HepG2 (cell line): ENCODE measurements at regions not wholly inside any gene's neighbourhood (a gene's known extent, or its start where the extent isn't known, plus 50 kb on each side); places are given as distances from the start of the nearest gene placed in this dataset.

ENCODE experiments used
- ATAC-seq: fragments of 200-7000 bp; cut with Tn5 transposase; 3 replicates; pipeline ENCODE4 v1.9.1; 2020; ENCODE audit warnings: mild to moderate bottlenecking, moderate library complexity
- BruUV-seq: library from RNA; stranded (reverse); fragments of 400-500 nt; replicated peaks from 2 replicates; lab custom pipeline; 2021; lab: Mats Ljungman, UMichigan
- CTCF ChIA-PET: fragments of 300-600 bp; formaldehyde crosslinking; extraction: SDS; loops from one replicate; lab custom pipeline; 2021; ENCODE audit warnings: low total read pairs, inconsistent platforms, low intra/inter-chr PET ratio; lab: Yijun Ruan, JAX
- POLR2A ChIA-PET: fragments of 350-600 bp; sonication (Branson Sonifier 250); formaldehyde crosslinking; loops from one replicate; lab custom pipeline; 2020; ENCODE audit warnings: antibody characterized with exemption, inconsistent platforms; lab: Yijun Ruan, JAX
- DNase-seq: peaks from one replicate; pipeline ENCODE4 v3.0.0-alpha.2; 2015; ENCODE audit warnings: low spot score
- FAIRE-seq: peaks from 3 replicates; lab custom pipeline; 2011; peaks lifted over from hg19 to GRCh38; lab: Jason Lieb, UNC
- H2AFZ ChIP-seq: one replicate; pipeline ENCODE4 v1.6.1; 2011; ENCODE audit warnings: low read length, inconsistent platforms
- H3K27ac ChIP-seq: fragments of 300-600 bp; 3 replicates; pipeline ENCODE4 v1.8.0; 2011; ENCODE audit warnings: mixed run types, mild to moderate bottlenecking, mixed read lengths, low read length, inconsistent platforms; ENCODE audit not compliant: insufficient read depth; ENCODE audit errors: extremely low read length
- H3K27me3 ChIP-seq, 2 experiments: fragments of 200-600 bp in 1 of 2; 2 replicates in 1 of 2; 3 replicates in 1 of 2; pipeline versions ENCODE4 v1.6.0 to v1.8.0; 2011; ENCODE audit warnings: low read length in 2 of 2, mild to moderate bottlenecking in 2 of 2, moderate library complexity in 2 of 2, inconsistent platforms in 1 of 2; ENCODE audit not compliant: insufficient read depth in 2 of 2, control insufficient read depth in 1 of 2
- H3K36me3 ChIP-seq, 2 experiments: fragments of 200-600 bp in 1 of 2; replicated peaks in 1 of 2; 2 replicates in 1 of 2; 3 replicates in 1 of 2; pipeline versions ENCODE4 v1.5.1 to v1.8.0; 2011; ENCODE audit warnings: low read length in 2 of 2, inconsistent platforms in 1 of 2; ENCODE audit not compliant: insufficient read depth in 2 of 2, control insufficient read depth in 1 of 2
- H3K4me1 ChIP-seq: 2 replicates; pipeline ENCODE4 v1.5.1; 2012; ENCODE audit warnings: low read length, inconsistent platforms; ENCODE audit not compliant: insufficient read depth
- H3K4me2 ChIP-seq: 2 replicates; pipeline ENCODE4 v1.6.0; 2011; ENCODE audit warnings: low read depth, low read length, inconsistent platforms
- H3K4me3 ChIP-seq, 3 experiments: fragments of 200-600 bp in 1 of 3; sonication (generic), shearing (Covaris generic) in 1 of 3; replicated peaks in 1 of 3; 2 replicates each; pipeline ENCODE4 v1.5.1; 2011 to 2016; ENCODE audit warnings: low read length in 3 of 3, inconsistent platforms in 2 of 3, low read depth in 2 of 3, mild to moderate bottlenecking in 2 of 3, control low read depth in 1 of 3, mixed read lengths in 1 of 3; ENCODE audit not compliant: insufficient read depth in 1 of 3
- H3K79me2 ChIP-seq: one replicate; pipeline ENCODE4 v1.6.1; 2011; ENCODE audit warnings: low read length, inconsistent platforms; ENCODE audit not compliant: insufficient read depth
- H3K9ac ChIP-seq: 2 replicates; pipeline ENCODE4 v1.6.0; 2011; ENCODE audit warnings: mild to moderate bottlenecking, low read depth, low read length, inconsistent platforms; ENCODE audit not compliant: insufficient read depth
- H3K9me3 ChIP-seq: 2 replicates; pipeline ENCODE4 v1.5.1; 2012; ENCODE audit warnings: mild to moderate bottlenecking, low read length
- H4K20me1 ChIP-seq: 2 replicates; pipeline ENCODE4 v1.6.0; 2011; ENCODE audit warnings: inconsistent platforms, mild to moderate bottlenecking, low read length, moderate library complexity; ENCODE audit not compliant: insufficient read depth
- MAFF ChIP-seq: IDR thresholded peaks from 2 replicates; pipeline ENCODE4 v1.6.1; 2011; ENCODE audit warnings: low read depth, low read length, improper control_type of control experiment
- MAFK ChIP-seq, 2 experiments: IDR thresholded peaks in 1 of 2; conservative IDR thresholded peaks in 1 of 2; 2 replicates each; pipeline ENCODE4 v1.6.1; 2011; ENCODE audit warnings: improper control_type of control experiment in 2 of 2, low read length in 2 of 2
- MAZ ChIP-seq, 2 experiments: sonication (generic) in 1 of 2; formaldehyde crosslinking in 1 of 2; IDR thresholded peaks; 2 replicates each; pipeline versions ENCODE4 v1.5.0 to v1.6.1; 2012 to 2020; ENCODE audit warnings: low read depth in 2 of 2, mild to moderate bottlenecking in 2 of 2, borderline replicate concordance in 1 of 2, improper control_type of control experiment in 1 of 2, low read length in 1 of 2, missing genetic modification reagents in 1 of 2, moderate library complexity in 1 of 2
- ZNF136 ChIP-seq: sonication (generic); formaldehyde crosslinking; IDR thresholded peaks from 2 replicates; pipeline ENCODE4 v1.8.1; 2022; ENCODE audit warnings: low read depth, mild to moderate bottlenecking, moderate library complexity, missing genetic modification reagents
- ZNF446 ChIP-seq: sonication (generic); formaldehyde crosslinking; IDR thresholded peaks from 2 replicates; pipeline ENCODE4 v1.5.0; 2020; ENCODE audit warnings: mild to moderate bottlenecking, missing genetic modification reagents
- WGBS: methylation state at CpG from one replicate; pipeline ENCODE4 v1.1.6; 2017; ENCODE audit warnings: low lambda C conversion rate; 5-methylcytosine and 5-hydroxymethylcytosine counted together
- in situ Hi-C: cut with HindIII; loops from 2 replicates; pipeline ENCODE4 v1.10.0; 2017; ENCODE audit warnings: low pct_unique_long_range_greater_than_20kb; ENCODE audit not compliant: extremely low pct_ligation_motif_present
- intact Hi-C: fragments of 100-400 bp; cut with micrococcal nuclease; formaldehyde crosslinking; loops from one replicate; pipeline ENCODE4 v1.10.0; 2022; ENCODE audit not compliant: unreplicated experiment
- TF ChIP-seq, protein P1 (sequence below): sonication (generic); formaldehyde crosslinking; IDR thresholded peaks from 2 replicates; pipeline ENCODE4 v1.5.1; 2020; ENCODE audit warnings: mild to moderate bottlenecking, missing genetic modification reagents, moderate library complexity
- TF ChIP-seq, protein P2 (sequence below): sonication (generic); formaldehyde crosslinking; IDR thresholded peaks from 2 replicates; pipeline ENCODE4 v1.8.0; 2022; ENCODE audit warnings: mild to moderate bottlenecking, missing genetic modification reagents, moderate library complexity
- TF ChIP-seq, protein P3 (sequence below): sonication (generic); formaldehyde crosslinking; IDR thresholded peaks from 2 replicates; pipeline ENCODE4 v1.4.0; 2020; ENCODE audit warnings: missing genetic modification reagents, borderline replicate concordance
- TF ChIP-seq, protein P4 (sequence below): sonication (generic); formaldehyde crosslinking; IDR thresholded peaks from 2 replicates; pipeline ENCODE4 v1.4.0; 2020; ENCODE audit warnings: mild to moderate bottlenecking, missing genetic modification reagents

DNA sequence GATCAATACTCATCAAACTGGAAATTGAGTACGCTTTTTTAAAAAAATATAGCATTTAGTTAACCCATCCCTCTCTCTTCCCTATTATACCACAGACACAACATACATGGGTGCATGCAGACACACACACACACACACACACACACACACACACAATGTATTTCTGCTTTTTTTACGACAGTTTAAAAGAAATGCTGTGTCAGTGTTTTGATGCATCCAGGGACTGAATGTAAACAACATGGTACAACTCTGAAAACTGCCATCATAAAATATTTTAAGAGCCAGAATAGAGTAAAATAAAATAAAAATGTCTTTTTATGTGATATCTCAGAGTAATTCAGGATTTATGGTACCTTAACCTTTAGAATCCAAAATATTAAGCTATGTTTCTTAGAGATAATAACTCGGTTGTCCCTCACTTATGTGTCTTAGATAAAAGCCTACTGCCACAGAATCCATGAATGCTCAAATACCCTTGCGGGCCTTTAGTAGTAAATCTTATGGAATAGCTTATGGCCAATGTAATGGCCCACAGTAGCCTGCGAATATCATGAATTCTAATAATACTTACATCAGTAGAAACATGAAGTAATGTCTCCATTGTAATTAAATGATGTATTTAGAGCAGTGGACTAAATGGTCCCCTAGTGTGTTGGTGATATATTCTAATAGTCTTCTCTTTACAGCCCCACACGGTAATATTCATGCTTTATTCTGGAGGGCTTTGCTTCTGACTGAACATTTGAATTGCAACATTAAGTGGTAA, 251.6 kb upstream of the FIGN start:
- ATAC-seq (no peak), FAIRE-seq (no peak), DNase-seq (no peak)
- 27% methylated on average over 6 of the region's 6 CpGs for WGBS
- H3K4me2 ChIP-seq: no peak overlapping the region
- no peak overlapping the region for H3K4me3 ChIP-seq
- H3K27ac ChIP-seq: no peak overlapping the region
- in situ Hi-C loops (no loop called here), intact Hi-C loops (no loop called here)
- no peak overlapping the region for H3K9ac ChIP-seq
- no peak overlapping the region for H2AFZ ChIP-seq
- no peaks in the 10 kb centered on the region for H4K20me1 ChIP-seq
- no peaks in the 10 kb centered on the region for H3K36me3 ChIP-seq
- H3K9me3 ChIP-seq: no peaks in the 10 kb centered on the region
- H3K27me3 ChIP-seq: no peaks in the 10 kb centered on the region
- no TSS peak for BruUV-seq
- no peak for TF ChIP-seq MAZ (IDR thresholded peaks at IDR 0.05; ENCODE audit: borderline replicate concordance, low read depth, low read length)
- TF ChIP-seq MAZ (CRISPR knock-in tag; IDR thresholded peaks at IDR 0.05; ENCODE audit: low read depth): no peak
- TF ChIP-seq, protein P1, sequence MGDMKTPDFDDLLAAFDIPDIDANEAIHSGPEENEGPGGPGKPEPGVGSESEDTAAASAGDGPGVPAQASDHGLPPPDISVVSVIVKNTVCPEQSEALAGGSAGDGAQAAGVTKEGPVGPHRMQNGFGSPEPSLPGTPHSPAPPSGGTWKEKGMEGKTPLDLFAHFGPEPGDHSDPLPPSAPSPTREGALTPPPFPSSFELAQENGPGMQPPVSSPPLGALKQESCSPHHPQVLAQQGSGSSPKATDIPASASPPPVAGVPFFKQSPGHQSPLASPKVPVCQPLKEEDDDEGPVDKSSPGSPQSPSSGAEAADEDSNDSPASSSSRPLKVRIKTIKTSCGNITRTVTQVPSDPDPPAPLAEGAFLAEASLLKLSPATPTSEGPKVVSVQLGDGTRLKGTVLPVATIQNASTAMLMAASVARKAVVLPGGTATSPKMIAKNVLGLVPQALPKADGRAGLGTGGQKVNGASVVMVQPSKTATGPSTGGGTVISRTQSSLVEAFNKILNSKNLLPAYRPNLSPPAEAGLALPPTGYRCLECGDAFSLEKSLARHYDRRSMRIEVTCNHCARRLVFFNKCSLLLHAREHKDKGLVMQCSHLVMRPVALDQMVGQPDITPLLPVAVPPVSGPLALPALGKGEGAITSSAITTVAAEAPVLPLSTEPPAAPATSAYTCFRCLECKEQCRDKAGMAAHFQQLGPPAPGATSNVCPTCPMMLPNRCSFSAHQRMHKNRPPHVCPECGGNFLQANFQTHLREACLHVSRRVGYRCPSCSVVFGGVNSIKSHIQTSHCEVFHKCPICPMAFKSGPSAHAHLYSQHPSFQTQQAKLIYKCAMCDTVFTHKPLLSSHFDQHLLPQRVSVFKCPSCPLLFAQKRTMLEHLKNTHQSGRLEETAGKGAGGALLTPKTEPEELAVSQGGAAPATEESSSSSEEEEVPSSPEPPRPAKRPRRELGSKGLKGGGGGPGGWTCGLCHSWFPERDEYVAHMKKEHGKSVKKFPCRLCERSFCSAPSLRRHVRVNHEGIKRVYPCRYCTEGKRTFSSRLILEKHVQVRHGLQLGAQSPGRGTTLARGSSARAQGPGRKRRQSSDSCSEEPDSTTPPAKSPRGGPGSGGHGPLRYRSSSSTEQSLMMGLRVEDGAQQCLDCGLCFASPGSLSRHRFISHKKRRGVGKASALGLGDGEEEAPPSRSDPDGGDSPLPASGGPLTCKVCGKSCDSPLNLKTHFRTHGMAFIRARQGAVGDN (CRISPR knock-in tag): no peak
- TF ChIP-seq, protein P2, sequence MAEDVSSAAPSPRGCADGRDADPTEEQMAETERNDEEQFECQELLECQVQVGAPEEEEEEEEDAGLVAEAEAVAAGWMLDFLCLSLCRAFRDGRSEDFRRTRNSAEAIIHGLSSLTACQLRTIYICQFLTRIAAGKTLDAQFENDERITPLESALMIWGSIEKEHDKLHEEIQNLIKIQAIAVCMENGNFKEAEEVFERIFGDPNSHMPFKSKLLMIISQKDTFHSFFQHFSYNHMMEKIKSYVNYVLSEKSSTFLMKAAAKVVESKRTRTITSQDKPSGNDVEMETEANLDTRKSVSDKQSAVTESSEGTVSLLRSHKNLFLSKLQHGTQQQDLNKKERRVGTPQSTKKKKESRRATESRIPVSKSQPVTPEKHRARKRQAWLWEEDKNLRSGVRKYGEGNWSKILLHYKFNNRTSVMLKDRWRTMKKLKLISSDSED: no peak
- TF ChIP-seq, protein P3, sequence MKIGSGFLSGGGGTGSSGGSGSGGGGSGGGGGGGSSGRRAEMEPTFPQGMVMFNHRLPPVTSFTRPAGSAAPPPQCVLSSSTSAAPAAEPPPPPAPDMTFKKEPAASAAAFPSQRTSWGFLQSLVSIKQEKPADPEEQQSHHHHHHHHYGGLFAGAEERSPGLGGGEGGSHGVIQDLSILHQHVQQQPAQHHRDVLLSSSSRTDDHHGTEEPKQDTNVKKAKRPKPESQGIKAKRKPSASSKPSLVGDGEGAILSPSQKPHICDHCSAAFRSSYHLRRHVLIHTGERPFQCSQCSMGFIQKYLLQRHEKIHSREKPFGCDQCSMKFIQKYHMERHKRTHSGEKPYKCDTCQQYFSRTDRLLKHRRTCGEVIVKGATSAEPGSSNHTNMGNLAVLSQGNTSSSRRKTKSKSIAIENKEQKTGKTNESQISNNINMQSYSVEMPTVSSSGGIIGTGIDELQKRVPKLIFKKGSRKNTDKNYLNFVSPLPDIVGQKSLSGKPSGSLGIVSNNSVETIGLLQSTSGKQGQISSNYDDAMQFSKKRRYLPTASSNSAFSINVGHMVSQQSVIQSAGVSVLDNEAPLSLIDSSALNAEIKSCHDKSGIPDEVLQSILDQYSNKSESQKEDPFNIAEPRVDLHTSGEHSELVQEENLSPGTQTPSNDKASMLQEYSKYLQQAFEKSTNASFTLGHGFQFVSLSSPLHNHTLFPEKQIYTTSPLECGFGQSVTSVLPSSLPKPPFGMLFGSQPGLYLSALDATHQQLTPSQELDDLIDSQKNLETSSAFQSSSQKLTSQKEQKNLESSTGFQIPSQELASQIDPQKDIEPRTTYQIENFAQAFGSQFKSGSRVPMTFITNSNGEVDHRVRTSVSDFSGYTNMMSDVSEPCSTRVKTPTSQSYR: no peak
- no peak for TF ChIP-seq ZNF446 (CRISPR knock-in tag)
- TF ChIP-seq, protein P4, sequence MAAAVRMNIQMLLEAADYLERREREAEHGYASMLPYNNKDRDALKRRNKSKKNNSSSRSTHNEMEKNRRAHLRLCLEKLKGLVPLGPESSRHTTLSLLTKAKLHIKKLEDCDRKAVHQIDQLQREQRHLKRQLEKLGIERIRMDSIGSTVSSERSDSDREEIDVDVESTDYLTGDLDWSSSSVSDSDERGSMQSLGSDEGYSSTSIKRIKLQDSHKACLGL: no peak
- peak; percentile 55 for TF ChIP-seq MAFF
- peak; percentile 62 to 76 for TF ChIP-seq MAFK (conservative IDR thresholded peaks at IDR 0.05 in 1 of 2, IDR thresholded peaks at IDR 0.05 in 1 of 2; ENCODE audit: low read length in 2 of 2)
- TF ChIP-seq ZNF136: no peak
- ChIA-PET POLR2A (no interaction called here), CTCF (no interaction called here)
- H3K79me2 ChIP-seq: no peaks in the 10 kb centered on the region
- H3K4me1 ChIP-seq: no peaks in the 10 kb centered on the region
